Uterus (tissue), 2 donors: ENCODE measurements at regions not wholly inside any gene's neighbourhood (a gene's known extent, or its start where the extent isn't known, plus 50 kb on each side); places are given as distances from the start of the nearest gene placed in this dataset.
"Not testable (repeated sequence)": the region's sequence is repeated elsewhere in the genome, so short reads cannot be mapped to it uniquely, and the experiment has no call there.

Source experiments
- POLR2A ChIP-seq, 2 donors: fragments of 450-650 bp; IDR thresholded peaks; one replicate each; pipeline ENCODE4 v1.6.1; 2016; ENCODE audit warnings: antibody characterized with exemption in 2 of 2, mild to moderate bottlenecking in 1 of 2, moderate library complexity in 1 of 2
- TF ChIP-seq, protein P1 (sequence below), 4 experiments: fragments of 200-600 bp in 2 of 4; fragments of 450-650 bp in 2 of 4; sonication (generic) in 2 of 4; IDR thresholded peaks; one replicate each; pipeline ENCODE4 v1.5.1; 2016 to 2019; ENCODE audit warnings: antibody characterized with exemption in 4 of 4, mild to moderate bottlenecking in 2 of 4, moderate library complexity in 1 of 4

GRCh38 chr4:9582880-9583279 lies 138.7 kb downstream of the DEFB131A start:
- TF ChIP-seq, protein P1, sequence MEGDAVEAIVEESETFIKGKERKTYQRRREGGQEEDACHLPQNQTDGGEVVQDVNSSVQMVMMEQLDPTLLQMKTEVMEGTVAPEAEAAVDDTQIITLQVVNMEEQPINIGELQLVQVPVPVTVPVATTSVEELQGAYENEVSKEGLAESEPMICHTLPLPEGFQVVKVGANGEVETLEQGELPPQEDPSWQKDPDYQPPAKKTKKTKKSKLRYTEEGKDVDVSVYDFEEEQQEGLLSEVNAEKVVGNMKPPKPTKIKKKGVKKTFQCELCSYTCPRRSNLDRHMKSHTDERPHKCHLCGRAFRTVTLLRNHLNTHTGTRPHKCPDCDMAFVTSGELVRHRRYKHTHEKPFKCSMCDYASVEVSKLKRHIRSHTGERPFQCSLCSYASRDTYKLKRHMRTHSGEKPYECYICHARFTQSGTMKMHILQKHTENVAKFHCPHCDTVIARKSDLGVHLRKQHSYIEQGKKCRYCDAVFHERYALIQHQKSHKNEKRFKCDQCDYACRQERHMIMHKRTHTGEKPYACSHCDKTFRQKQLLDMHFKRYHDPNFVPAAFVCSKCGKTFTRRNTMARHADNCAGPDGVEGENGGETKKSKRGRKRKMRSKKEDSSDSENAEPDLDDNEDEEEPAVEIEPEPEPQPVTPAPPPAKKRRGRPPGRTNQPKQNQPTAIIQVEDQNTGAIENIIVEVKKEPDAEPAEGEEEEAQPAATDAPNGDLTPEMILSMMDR (IDR thresholded peaks at IDR 0.05): not testable (repeated sequence)
- not testable (repeated sequence) for TF ChIP-seq POLR2A (IDR thresholded peaks at IDR 0.05)
